GM18498 (cell line): ENCODE measurements at regions not wholly inside any gene's neighbourhood (a gene's known extent, or its start where the extent isn't known, plus 50 kb on each side); places are given as distances from the start of the nearest gene placed in this dataset.

ENCODE experiments used
- ATAC-seq: cut with Tn5 transposase; IDR thresholded peaks from one replicate; pipeline ENCODE4 v1.9.1; 2021; ENCODE audit warnings: mild to moderate bottlenecking, moderate library complexity; ENCODE audit not compliant: unreplicated experiment

DNA sequence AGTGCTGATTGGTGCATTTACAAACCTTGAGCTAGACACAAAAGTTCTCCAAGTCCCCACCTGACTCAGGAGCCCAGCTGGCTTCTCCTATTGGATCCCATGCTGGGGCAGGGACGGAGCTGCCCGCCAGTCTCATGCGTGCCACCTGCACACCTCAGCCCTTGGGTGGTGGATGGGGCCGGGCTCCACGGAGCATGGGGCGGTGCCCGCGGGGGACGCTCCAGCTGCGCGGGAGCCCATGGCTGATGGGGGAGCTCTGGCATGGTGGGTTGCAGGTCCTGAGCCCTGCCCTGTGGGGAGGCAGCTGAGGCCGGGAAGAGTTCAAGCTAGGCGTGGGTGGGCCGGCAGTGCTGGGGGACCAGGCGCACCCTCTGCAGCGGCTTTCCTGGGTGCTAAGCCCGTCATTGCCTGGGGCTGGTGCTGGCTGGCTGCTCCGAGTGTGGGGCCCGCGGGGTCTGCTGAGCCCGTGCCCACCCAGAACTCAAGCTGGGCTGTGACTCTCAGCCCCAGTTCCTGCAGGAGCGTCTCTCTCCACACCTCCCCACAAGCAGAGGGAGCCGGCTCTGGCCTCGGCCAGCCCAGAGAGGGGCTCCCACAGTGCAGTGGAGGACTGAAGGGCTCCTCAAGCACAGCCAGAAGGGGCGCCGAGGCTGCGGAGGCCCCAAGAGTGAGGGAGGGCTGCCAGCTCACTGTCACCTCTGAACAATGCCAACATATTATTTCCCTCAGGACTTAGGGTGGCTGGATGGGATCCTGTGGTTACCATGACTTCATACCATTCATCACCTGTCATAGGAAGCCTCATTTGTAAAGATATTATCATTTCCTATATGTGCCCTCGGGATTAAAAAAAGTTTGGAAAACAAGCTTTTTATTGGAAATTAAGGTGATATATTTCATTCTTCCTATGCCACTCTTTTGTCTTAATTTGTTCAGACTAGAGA, 688.7 kb downstream of the ETS1 start:
- ATAC-seq: no peak

DNA sequence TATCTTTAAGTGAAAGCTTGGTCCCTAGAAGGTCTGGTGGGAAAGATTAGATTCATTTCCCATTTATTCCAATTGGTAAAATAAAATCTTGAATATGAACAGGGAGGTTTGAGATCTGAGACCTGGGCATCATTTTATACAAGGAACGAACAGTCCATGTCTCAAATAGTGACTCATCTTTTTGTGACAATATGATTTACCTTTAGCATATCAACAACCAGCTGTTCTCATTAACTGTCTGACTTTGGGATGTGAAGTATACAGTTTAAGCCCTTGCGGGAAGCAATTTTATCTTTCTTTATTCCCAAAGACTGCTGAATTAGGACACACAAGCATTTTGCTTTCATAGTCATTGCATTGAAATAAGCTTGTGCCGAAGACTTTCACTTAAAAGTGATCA, 691.6 kb downstream of the ETS1 start:
- no peak for ATAC-seq

DNA sequence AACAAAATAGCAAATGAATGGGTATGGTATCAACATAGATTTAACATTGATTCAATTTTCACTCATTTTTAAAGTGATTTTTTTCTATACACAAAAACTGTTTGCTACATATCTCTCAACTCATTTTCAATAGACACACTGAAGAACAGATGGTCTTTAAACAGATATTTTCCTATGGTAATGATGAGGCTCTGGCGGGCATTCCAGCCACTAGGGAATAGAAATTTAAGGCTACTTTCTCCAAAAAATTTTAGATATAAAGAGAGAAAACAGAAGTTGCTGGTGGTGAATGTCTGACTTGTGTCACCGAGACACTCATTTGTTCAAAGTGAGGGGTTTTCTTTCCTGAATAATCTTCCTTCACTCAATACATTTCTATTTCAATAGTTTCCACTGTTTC, 693.0 kb downstream of the ETS1 start:
- no peak for ATAC-seq

DNA sequence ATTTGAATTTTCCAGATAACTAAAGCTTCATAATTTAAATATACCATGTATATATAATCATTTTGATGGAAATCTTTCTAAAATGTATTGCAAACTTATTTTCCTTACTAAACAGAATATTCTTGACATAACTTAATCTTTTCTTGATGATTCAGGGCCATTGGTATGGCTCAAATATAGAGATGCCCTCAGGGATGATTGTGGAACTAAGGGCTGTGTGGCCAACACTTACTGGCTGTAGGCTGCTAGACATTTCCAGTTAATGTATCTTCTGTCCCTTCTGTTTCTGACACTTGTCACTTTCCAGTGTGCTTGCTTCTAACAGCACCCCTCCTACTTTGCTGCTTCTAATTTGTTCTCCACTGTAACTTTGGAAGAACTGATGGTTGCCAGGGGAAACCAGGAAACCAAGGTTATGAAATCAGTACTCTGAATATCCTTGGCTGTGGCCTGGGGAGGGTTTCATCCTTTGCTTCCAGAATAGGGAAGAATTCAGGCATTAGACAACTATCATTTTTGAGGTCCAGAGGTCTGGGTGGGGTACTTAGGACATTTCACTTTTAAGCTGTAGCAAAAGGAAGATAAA, 697.2 kb downstream of the ETS1 start:
- no peak for ATAC-seq

DNA sequence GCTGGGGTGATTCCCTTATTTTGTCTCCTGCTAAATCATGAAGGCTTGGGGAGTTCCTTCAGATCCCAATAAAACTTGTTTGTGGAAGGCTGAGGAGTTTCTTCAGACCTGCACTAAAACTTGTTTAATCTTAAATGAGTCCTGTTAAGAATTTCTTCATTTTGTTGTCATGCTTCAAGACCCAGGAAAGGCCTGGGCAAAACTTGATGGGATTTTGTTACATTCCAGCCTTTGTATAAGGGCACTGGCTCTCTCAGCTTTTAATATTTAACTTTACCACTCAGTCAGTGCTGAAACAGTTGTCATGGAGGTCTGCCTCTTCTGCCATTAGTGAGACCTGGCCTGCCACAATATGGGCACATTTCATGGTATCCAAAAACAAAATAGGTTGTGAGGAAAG, 699.0 kb downstream of the ETS1 start:
- no peak for ATAC-seq

DNA sequence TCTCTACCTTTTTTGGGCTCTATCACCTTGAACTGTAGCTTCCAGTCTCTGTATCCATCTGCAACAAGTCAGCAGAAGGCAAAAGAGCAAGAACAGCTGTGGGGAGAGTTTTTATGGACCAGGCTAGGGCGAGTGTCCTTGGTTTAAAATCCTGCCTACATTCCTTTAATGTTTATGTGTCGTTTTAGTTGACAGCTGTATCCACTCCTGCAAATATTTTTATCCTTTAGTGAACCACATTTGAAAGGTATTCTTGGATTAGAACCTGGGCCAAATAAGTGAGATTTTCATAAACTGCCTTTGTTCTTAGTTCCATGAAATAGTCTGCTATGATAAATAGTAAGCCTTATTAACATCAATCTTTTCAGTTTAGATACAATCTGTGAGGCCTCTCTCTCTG, 712.2 kb downstream of the ETS1 start:
- no peak for ATAC-seq

DNA sequence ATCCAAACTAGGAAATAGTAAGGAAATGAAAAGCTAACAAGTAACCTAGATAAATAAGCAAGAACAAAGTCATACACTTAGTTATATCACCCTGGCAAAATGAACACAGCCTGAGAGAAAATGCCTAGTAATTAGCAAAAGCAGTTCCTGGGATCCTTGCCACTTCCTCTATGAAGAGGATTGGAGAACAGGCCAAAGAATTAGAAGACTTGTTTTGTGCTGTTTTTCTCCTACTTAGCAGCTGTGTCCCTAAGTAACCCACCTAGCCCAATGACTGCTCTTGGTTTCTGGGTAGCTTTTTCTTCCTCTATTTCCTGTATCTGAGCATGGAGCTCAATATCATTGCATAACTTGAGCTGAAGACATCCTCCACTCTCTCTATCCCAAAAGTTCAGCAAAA, 713.9 kb downstream of the ETS1 start:
- ATAC-seq: no peak

DNA sequence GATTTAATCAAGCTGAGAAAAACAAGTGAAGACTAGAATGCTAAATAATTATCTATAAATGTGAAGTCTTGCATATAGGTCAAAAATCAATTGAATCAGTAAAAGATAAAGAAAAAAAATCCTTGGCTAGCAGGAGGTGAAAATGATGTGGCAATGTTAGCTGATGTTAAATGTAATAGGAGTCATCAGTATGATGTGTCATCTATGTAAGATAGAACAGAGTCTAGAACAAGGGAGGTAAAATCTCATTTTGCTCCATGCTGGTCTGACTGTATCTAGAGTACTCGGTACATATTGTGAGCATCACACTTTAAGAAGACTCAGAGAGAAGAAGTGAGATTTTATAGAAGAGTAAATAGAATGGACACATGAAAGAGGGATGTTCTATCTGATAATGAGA, 721.2 kb downstream of the ETS1 start:
- no peak for ATAC-seq

DNA sequence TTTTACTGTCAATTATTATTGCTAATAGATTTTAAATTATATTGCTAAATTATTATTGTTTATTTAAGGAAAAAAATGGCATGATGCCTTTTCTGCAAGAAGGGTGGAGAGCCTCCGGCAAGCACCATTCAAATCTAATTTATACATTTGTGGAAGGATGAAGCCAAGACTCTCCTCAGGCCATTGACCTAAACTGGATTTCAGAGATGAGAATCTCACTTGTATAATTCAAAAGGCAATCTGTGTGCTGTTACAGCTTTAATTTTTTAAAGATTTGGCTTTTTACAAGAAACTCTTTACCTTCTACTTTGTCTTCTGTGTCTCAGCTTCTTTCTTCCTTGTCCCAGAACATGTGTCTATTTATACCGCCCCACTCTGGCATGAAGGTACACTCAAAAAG, 722.5 kb downstream of the ETS1 start:
- ATAC-seq: no peak

DNA sequence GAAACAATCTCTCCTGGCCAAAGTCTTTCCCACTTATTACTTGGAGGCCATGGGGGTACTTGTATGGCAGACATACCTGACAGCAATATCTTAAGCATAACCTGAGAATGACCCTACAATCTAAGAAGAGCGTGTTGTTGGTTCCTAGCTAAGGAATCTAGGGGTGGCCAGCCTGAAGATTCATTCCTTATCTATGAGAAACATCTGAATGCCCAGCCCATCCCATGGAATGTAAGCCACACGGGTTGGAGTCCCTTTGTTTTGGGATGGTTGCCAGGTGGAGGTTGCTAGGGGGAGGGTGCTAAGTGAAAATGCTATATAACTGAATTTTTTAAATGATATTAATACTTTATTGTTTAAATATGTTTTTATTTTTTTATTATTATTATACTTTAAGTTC, 725.0 kb downstream of the ETS1 start:
- no peak for ATAC-seq

DNA sequence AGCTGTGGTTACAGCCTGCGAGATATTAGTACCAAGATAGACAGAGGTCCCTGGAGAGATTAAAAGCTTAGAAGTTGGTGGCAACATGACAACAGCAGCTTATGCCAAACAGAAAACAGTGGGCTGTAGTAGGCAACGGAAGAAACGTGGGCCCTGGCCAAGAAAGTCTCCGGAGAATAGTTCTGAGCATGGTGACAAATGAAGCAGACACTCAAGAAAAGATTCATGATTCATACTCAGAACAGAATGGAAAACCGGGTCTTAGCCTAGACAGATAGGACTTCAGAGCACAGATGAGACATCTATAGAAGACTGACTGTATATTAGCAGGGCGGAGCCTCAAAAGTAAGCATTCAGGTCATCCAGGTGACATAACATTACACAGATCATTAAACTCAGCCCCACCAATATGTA, 727.4 kb downstream of the ETS1 start:
- no peak for ATAC-seq

DNA sequence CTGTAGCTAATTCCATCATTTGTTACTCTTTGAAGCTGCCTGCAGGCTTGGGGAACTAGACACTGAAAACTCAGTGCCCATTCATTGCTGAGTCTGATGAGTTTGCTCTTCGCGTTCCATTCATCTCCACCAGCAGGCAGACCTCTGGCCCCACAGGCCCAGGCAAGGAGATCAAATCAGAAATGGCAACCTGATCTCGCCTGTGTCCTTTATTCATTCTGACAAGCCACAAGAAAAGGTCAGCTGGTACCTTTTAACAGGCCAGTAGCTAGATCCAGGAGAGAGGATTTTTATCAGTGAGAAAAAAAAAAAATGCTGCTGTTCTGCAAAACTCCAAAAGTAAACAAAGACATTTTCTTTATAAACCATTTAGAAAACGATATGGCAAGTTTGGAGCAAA, 742.5 kb downstream of the ETS1 start:
- ATAC-seq: no peak

DNA sequence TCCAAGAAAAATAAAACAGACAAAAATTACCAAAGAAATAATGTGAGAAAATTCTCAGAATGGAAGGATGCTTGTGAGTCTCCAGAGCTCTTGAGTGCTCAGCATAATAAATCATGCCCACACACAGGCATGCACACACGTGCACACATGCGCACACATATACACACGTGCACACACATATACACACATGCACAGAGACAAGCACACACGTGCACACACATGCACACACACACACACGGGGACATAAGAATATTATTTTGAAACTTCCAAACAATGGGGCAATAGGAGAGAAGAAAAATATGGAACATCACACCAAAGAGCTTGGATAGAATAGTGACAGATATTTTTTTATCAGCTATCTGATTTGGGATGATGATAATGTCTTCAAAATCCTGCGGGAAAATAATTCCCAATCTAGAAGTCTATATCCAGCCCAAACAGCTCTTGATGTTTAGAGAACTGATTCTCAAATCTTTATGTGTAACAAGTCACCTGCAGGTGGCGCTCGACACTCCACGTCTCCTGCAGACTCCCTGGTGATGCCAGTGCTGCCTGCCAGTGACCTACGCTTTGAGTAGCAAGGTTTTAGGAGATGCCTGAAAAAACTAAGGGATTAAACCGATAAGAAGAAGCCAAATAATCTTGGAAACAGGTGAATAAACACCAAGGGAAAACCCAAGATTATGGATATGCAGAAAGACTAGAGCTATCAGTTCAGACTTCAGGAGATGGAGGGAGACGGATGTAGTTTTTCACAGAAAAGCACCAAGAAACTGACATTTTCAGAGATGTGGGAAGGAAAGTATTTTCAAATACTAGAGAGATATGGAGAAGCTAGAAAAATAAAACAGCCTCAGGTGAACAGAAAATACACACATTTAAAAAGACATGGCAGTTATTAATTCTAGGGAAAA, 743.6 kb downstream of the ETS1 start:
- peak; percentile 68 for ATAC-seq

DNA sequence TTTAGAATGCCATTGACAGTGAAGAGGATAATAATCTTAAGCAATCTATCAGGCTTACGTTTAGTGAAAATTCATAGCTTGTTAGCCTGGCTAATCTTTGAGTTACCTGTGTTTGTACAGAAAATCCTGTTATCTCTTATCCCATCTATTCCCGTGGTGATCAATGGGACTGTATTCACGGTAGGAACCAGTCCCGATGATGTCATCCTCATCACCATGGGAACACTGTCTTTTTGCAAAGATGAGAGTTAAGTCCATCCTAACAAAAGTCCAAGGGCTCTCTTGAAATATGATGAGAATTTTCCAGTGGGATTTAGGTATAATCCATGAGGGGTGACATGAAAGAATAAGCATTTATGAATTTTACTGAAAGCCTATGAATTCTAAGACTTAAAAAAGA, 762.2 kb downstream of the ETS1 start:
- no peak for ATAC-seq

DNA sequence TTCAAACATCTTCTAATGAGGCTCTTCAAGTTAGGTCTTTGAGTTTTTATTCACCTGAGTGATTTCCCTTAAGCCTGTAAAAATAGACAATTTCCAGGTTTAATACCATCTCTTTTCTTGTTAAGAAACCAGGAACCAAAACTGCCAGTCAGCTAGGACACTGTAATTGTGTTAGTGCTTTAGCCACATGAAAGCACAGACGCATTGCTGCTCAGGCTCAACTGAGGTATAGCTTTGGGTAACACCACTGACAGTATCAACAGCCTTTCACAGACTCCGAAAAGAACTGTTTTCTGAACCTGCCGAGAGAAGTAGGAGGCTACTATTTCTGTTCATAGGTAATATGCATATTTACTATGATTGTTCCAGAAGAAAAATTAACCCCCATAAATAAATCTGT, 768.7 kb downstream of the ETS1 start:
- no peak for ATAC-seq

DNA sequence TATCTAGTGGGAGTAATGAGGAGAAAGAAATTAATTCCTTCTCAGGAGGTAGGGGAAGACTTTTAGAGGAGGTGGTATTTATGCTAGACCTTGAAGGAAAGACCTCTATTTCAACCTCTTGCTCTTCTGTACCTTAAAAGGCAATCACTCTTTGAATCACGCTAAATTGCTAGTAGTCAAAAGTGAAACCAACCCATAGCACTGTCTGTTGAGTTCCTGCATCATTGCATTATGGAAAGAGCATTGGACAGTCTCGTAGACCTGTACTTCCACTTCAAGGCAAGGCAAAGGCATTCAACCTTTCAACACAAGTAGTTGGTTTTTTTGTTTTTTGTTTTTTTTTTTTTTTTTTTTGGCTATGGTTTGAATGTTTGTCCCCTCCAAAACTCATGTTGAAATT, 770.4 kb downstream of the ETS1 start:
- no peak for ATAC-seq

DNA sequence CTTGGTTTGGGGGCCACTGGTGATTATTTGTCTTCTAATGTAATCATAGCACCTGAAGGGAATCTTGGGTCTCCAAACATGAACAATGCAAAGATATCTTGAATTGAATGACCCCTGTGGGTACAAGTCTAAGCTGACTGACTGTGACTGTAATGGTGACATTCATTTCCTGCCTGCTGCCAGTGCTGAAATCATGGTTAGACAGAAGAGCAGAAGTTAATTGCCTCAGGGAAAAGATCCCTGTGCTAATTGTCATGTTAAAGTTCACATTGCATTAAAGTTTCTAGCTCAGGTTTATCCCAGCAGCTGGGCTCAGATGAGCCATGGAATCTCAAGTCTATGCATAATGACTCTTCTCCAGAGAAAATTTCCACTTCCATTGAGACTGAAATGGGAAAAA, 772.0 kb downstream of the ETS1 start:
- ATAC-seq: no peak

DNA sequence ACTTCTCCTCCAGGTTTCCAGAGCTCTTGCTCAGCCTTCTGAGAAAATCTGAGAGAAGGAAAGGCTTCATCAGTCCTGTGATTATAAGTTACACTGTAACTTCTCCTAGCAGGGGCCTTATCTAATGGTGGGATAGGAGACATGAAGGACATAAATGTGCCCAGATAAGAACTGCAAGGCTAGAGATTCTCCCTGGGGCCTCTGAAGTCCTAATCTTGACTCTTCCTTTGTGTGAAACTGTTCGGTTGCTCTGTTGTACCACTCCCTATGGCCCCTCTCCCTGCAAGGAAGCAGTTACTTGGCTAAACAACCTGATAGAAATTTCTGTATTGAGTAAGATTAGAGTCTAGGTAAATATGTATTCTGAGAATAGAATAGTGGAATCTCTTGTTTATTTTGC, 780.9 kb downstream of the ETS1 start:
- no peak for ATAC-seq

DNA sequence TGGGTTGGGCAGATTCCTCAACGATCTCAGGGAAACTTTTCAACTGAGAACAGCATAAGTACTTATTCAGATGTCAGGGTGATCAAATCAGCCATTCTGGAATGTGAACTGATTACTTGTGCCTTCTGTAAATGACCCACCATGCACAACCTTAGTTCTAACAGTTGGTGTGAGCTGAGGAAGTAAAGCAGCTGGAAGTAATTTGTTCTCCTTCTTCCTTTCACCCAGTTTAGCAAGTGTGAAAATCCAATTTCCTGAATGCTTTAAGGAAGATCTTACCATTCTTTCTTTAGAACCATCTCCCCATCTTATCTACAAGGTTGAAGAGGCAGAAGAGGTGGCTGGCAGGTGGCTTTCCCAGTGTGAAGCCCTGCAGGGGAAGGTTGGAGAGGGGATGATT, 781.6 kb downstream of the ETS1 start:
- ATAC-seq: no peak

DNA sequence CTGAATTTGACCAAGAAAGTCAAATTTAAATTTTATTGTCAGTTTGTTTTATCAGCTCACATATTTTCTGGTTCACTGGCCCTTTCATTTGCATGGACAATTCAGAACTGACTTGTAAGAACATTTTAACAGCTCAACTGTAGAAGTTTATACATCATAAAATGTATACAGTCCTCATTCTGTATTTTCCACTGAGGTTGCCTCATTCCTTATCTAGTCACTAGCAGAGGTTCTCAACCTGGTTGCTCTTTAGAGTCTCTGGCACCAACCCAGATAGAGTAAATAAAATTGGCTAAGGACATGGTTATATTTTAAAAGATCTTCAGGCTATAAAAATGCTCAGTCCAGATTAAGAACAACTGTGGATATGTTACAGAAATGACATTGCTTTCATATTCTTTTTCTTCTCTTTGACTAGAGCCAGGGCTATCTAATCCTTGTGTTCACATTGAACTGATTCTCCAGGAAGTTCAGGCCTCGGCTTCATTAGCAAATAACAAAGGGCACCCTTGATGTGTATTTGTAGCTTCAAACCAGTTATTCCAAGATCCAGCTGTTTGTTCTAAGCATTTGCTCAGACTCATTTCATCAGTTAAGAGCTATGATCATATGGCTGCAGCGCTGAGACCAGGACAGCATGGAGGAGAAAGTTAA, 782.5 kb downstream of the ETS1 start:
- ATAC-seq: no peak

DNA sequence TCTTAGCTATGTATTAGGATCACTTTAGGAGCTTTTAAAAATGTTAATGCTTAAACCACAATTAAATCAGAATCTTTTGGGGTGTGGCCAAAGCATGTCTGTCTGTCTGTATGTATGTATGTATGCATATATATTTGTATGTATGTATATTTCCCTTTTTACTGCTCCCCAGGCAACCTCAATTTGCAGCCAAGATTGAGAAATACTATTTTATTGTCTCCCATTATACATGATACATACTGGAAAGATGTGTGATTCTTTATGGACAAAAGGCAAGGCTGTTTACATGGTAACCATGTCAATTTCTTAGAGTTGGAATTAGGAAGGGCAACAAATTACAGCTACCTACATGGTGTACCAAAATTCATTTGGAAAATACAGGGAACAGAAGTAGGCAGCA, 783.6 kb downstream of the ETS1 start:
- ATAC-seq: no peak
